ENCODE measurements at regions not wholly inside any gene's neighbourhood (a gene's known extent, or its start where the extent isn't known, plus 50 kb on each side); places are given as distances from the start of the nearest gene placed in this dataset.

DNA sequence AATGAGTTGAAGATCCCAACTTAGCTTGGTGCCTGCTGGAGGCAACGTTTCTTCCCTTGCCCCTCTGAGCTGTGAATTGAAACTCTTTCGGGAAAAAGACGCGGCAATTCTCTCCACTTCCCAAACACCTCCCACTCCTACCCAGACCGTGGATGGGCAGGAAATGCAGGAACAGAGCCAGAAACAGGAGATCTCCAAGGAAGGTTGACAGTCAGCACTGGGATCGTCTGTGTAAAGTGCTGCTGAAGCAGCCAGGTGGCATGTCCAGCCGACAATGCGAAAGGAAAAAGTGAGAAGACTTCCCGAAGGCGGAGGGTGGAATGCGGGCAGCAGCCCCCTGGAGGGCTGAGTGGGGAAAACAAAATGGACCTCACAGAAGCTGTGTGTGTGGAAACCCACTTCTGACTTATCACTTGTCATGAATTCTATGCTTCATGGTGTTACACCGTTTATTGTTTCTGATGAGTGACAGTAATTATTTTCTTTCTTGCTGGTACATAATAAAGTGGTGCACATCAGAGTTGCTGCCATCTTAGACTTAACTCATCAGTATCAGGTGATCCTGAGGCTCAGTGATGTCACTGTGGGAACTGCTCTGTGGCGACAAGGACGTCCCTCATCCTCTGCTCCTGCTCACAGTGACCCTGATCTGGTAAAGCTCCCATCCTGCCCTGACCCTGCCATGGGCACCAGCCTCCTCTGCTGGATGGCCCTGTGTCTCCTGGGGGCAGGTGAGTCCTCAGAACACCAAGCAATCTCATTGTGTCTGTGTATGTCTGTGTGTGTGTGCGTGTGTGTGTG, 220.5 kb upstream of the PRSS1 start:
- TF ChIP-seq, protein P1, sequence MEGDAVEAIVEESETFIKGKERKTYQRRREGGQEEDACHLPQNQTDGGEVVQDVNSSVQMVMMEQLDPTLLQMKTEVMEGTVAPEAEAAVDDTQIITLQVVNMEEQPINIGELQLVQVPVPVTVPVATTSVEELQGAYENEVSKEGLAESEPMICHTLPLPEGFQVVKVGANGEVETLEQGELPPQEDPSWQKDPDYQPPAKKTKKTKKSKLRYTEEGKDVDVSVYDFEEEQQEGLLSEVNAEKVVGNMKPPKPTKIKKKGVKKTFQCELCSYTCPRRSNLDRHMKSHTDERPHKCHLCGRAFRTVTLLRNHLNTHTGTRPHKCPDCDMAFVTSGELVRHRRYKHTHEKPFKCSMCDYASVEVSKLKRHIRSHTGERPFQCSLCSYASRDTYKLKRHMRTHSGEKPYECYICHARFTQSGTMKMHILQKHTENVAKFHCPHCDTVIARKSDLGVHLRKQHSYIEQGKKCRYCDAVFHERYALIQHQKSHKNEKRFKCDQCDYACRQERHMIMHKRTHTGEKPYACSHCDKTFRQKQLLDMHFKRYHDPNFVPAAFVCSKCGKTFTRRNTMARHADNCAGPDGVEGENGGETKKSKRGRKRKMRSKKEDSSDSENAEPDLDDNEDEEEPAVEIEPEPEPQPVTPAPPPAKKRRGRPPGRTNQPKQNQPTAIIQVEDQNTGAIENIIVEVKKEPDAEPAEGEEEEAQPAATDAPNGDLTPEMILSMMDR (conservative IDR thresholded peaks at IDR 0.05; ENCODE audit: low read depth in 2 of 2): no peak
- TF ChIP-seq EZH2 (IDR thresholded peaks at IDR 0.05; ENCODE audit: low read depth, unreplicated experiment): no peak

All from GM23338 (cell line).